CD4-positive, alpha-beta T cell (primary cell): ENCODE measurements at regions not wholly inside any gene's neighbourhood (a gene's known extent, or its start where the extent isn't known, plus 50 kb on each side); places are given as distances from the start of the nearest gene placed in this dataset.

Experiments used
- ATAC-seq: fragments of 200-7000 bp; cut with Tn5 transposase; one replicate; pipeline ENCODE4 v1.10.0; 2022; ENCODE audit warnings: mild to moderate bottlenecking; ENCODE audit not compliant: poor library complexity
- CTCF ChIA-PET: fragments of 350-600 bp; sonication (Branson Sonifier 250); formaldehyde crosslinking; loops from one replicate; lab custom pipeline; 2021; ENCODE audit warnings: antibody characterized with exemption, inconsistent platforms; lab: Charles Lee
- POLR2A ChIA-PET: fragments of 350-600 bp; sonication (Branson Sonifier 250); formaldehyde crosslinking; loops from one replicate; lab custom pipeline; 2021; ENCODE audit warnings: antibody characterized with exemption, inconsistent platforms; lab: Charles Lee
- DNase-seq, 14 experiments: peaks; one replicate each; pipeline ENCODE4 v3.0.0-alpha.2; 2013 to 2020; ENCODE audit warnings: mixed read lengths in 2 of 14
- H3K27ac ChIP-seq, 2 donors: one replicate each; pipeline versions ENCODE4 v1.5.1 to v1.7.0; 2013; ENCODE audit warnings: low read length in 2 of 2, low read depth in 1 of 2, mild to moderate bottlenecking in 1 of 2
- H3K27me3 ChIP-seq, 2 experiments: 1 replicate in 1 of 2; 2 replicates in 1 of 2; pipeline versions ENCODE4 v1.6.1 to v1.7.0; 2013; ENCODE audit warnings: low read length in 2 of 2, control low read depth in 1 of 2, mild to moderate bottlenecking in 1 of 2, moderate library complexity in 1 of 2; ENCODE audit not compliant: insufficient read depth in 2 of 2, control insufficient read depth in 1 of 2
- H3K36me3 ChIP-seq: one replicate; pipeline ENCODE4 v1.6.1; 2013; ENCODE audit warnings: low read length, control low read depth; ENCODE audit not compliant: insufficient read depth
- H3K4me1 ChIP-seq: one replicate; pipeline ENCODE4 v1.6.1; 2013; ENCODE audit warnings: low read length, control low read depth; ENCODE audit not compliant: insufficient read depth
- H3K4me3 ChIP-seq: one replicate; pipeline ENCODE4 v1.5.1; 2013; ENCODE audit warnings: mild to moderate bottlenecking, low read length, moderate library complexity
- H3K9me3 ChIP-seq, 2 experiments: 1 replicate in 1 of 2; 2 replicates in 1 of 2; pipeline versions ENCODE4 v1.6.1 to v1.7.0; 2013; ENCODE audit warnings: low read length in 2 of 2, mild to moderate bottlenecking in 2 of 2, control low read depth in 1 of 2, moderate library complexity in 1 of 2; ENCODE audit not compliant: control insufficient read depth in 1 of 2, insufficient read depth in 1 of 2
- H3K27ac Mint-ChIP-seq: one replicate; pipeline ENCODE4 v1.8.0; 2020; ENCODE audit warnings: mixed read lengths
- H3K27me3 Mint-ChIP-seq: one replicate; pipeline ENCODE4 v1.8.0; 2021; ENCODE audit warnings: mixed read lengths
- H3K36me3 Mint-ChIP-seq: one replicate; pipeline ENCODE4 v1.8.0; 2021; ENCODE audit warnings: low read depth, mixed read lengths
- H3K4me1 Mint-ChIP-seq: one replicate; pipeline ENCODE4 v1.8.0; 2021; ENCODE audit warnings: low read depth, mixed read lengths
- H3K4me3 Mint-ChIP-seq: one replicate; pipeline ENCODE4 v1.8.0; 2020; ENCODE audit warnings: mild to moderate bottlenecking, mixed read lengths
- H3K9me3 Mint-ChIP-seq: one replicate; pipeline ENCODE4 v1.8.0; 2020; ENCODE audit warnings: mixed read lengths
- CTCF ChIP-seq: fragments of 200-600 bp; IDR thresholded peaks from one replicate; pipeline ENCODE4 v1.8.0; 2022; ENCODE audit warnings: antibody characterized with exemption, mild to moderate bottlenecking
- intact Hi-C, 2 experiments: fragments of 100-400 bp; cut with DNase I in 1 of 2; cut with micrococcal nuclease in 1 of 2; formaldehyde crosslinking; loops; one replicate each; pipeline versions ENCODE4 v1.15.1 to v1.9.0; 2023 to 2025; cut with DNase I, micrococcal nuclease

GRCh38 chr10:118207470-118208007 is 134.6 kb downstream of the FAM204A start:
- POLR2A ChIA-PET, result no interaction called here
- no peaks in the 10 kb centered on the region for H3K9me3 ChIP-seq
- ATAC-seq, result no peak

GRCh38 chr10:118204292-118204943 is 137.7 kb downstream of the FAM204A start:
- Mint-ChIP-seq H3K4me3 (no peak overlapping the region), H3K9me3 (peaks cover 3% of the 10 kb centered on the region), H3K27ac (no peak overlapping the region), H3K27me3 (peaks cover 58% of the 10 kb centered on the region), H3K4me1 (no peaks in the 10 kb centered on the region), H3K36me3 (no peaks in the 10 kb centered on the region)
- Histone ChIP-seq H3K36me3 (no peaks in the 10 kb centered on the region), H3K9me3 (no peaks in the 10 kb centered on the region), H3K27me3 (peaks cover 3 to 27% of the 10 kb centered on the region in 2 experiments), H3K27ac (no peak overlapping the region), H3K4me1 (no peaks in the 10 kb centered on the region), H3K4me3 (no peak overlapping the region)
- no peak for ATAC-seq
- TF ChIP-seq CTCF, result no peak
- CTCF ChIA-PET, result no interaction called here
- no peak for DNase-seq
- intact Hi-C loops, result no loop called here
- POLR2A ChIA-PET, result no interaction called here

More at GRCh38 chr10:118207470-118208007, 134.6 kb downstream of the FAM204A start:
- Histone ChIP-seq H3K4me3 (no peak overlapping the region), H3K27me3 (peaks cover 3 to 26% of the 10 kb centered on the region in 2 experiments), H3K36me3 (no peaks in the 10 kb centered on the region), H3K27ac (no peak overlapping the region), H3K4me1 (no peaks in the 10 kb centered on the region)
- Mint-ChIP-seq H3K9me3 (no peaks in the 10 kb centered on the region), H3K4me3 (no peak overlapping the region), H3K27me3 (peaks cover 59% of the 10 kb centered on the region), H3K27ac (no peak overlapping the region), H3K4me1 (no peaks in the 10 kb centered on the region), H3K36me3 (no peaks in the 10 kb centered on the region)
- no peak for TF ChIP-seq CTCF
- DNase-seq, result no peak
- CTCF ChIA-PET, result no interaction called here
- intact Hi-C loops, result no loop called here

GRCh38 chr10:118203461-118203860 is 138.7 kb downstream of the FAM204A start:
- peaks cover 0 to 27% of the 10 kb centered on the region in 2 experiments for H3K27me3 ChIP-seq
- Mint-ChIP-seq H3K27me3 (peaks cover 53% of the 10 kb centered on the region), H3K36me3 (no peaks in the 10 kb centered on the region), H3K4me1 (no peaks in the 10 kb centered on the region), H3K27ac (no peak overlapping the region), H3K4me3 (no peak overlapping the region), H3K9me3 (peaks cover 3% of the 10 kb centered on the region)
- ChIA-PET CTCF (no interaction called here), POLR2A (no interaction called here)
- no peak for ATAC-seq
- no peaks in the 10 kb centered on the region for H3K36me3 ChIP-seq
- no peak for DNase-seq
- H3K4me1 ChIP-seq, result no peaks in the 10 kb centered on the region
- no peak overlapping the region for H3K27ac ChIP-seq
- H3K9me3 ChIP-seq, result no peaks in the 10 kb centered on the region
- intact Hi-C loops, result no loop called here
- no peak for TF ChIP-seq CTCF
- H3K4me3 ChIP-seq, result no peak overlapping the region
